H1 (cell line): ENCODE measurements at regions not wholly inside any gene's neighbourhood (a gene's known extent, or its start where the extent isn't known, plus 50 kb on each side); places are given as distances from the start of the nearest gene placed in this dataset.

Experiments used
- EGR1 ChIP-seq: IDR thresholded peaks from 2 replicates; pipeline ENCODE4 v1.6.1; 2011; ENCODE audit warnings: low read depth, low read length, borderline replicate concordance
- TAF7 ChIP-seq: optimal IDR thresholded peaks from 2 replicates; pipeline ENCODE3; 2011; ENCODE audit warnings: low read depth, mild to moderate bottlenecking, inconsistent platforms, low read length, moderate library complexity, borderline replicate concordance
- TF ChIP-seq, protein P1 (sequence below): fragments of 300-600 bp; sonication (generic); IDR thresholded peaks from 2 replicates; pipeline ENCODE4 v1.7.1; 2012; ENCODE audit warnings: low read length, moderate library complexity, mild to moderate bottlenecking, inconsistent platforms; ENCODE audit not compliant: insufficient replicate concordance

DNA sequence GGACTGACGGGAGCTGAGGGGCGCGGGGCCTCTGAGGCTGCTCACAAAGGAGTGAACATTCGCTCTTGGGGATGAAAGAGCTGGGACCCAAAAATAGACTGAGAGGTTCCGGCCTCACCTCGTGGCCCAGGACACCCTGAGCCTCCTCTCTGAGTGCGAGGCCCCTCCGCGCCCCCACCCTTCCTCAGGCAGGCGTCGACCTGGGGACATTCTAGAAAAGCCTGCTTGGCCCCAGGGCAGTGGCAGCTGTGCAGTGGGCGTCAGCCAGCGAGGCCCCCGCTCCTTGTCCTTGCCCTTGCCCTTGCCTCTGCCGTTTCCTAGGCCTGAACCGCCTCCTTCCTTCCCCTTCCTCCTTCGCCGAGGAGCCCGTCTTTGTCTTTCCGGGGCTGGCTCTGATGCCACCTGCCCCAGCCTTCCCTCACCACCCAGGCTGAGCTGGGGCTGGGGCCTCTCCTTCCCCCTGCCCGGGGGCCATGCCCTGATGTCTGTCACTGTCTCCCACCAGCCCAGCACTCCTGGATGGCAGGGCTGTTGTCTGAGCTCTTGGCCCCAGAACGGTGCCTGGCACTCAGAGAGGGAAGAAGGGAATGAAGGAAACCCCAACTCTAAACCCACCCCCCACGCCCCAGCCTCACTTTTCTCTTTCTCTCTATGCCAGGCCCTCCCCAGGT is 208.2 kb upstream of the RTL1 start (continued):
- TF ChIP-seq, protein P1, sequence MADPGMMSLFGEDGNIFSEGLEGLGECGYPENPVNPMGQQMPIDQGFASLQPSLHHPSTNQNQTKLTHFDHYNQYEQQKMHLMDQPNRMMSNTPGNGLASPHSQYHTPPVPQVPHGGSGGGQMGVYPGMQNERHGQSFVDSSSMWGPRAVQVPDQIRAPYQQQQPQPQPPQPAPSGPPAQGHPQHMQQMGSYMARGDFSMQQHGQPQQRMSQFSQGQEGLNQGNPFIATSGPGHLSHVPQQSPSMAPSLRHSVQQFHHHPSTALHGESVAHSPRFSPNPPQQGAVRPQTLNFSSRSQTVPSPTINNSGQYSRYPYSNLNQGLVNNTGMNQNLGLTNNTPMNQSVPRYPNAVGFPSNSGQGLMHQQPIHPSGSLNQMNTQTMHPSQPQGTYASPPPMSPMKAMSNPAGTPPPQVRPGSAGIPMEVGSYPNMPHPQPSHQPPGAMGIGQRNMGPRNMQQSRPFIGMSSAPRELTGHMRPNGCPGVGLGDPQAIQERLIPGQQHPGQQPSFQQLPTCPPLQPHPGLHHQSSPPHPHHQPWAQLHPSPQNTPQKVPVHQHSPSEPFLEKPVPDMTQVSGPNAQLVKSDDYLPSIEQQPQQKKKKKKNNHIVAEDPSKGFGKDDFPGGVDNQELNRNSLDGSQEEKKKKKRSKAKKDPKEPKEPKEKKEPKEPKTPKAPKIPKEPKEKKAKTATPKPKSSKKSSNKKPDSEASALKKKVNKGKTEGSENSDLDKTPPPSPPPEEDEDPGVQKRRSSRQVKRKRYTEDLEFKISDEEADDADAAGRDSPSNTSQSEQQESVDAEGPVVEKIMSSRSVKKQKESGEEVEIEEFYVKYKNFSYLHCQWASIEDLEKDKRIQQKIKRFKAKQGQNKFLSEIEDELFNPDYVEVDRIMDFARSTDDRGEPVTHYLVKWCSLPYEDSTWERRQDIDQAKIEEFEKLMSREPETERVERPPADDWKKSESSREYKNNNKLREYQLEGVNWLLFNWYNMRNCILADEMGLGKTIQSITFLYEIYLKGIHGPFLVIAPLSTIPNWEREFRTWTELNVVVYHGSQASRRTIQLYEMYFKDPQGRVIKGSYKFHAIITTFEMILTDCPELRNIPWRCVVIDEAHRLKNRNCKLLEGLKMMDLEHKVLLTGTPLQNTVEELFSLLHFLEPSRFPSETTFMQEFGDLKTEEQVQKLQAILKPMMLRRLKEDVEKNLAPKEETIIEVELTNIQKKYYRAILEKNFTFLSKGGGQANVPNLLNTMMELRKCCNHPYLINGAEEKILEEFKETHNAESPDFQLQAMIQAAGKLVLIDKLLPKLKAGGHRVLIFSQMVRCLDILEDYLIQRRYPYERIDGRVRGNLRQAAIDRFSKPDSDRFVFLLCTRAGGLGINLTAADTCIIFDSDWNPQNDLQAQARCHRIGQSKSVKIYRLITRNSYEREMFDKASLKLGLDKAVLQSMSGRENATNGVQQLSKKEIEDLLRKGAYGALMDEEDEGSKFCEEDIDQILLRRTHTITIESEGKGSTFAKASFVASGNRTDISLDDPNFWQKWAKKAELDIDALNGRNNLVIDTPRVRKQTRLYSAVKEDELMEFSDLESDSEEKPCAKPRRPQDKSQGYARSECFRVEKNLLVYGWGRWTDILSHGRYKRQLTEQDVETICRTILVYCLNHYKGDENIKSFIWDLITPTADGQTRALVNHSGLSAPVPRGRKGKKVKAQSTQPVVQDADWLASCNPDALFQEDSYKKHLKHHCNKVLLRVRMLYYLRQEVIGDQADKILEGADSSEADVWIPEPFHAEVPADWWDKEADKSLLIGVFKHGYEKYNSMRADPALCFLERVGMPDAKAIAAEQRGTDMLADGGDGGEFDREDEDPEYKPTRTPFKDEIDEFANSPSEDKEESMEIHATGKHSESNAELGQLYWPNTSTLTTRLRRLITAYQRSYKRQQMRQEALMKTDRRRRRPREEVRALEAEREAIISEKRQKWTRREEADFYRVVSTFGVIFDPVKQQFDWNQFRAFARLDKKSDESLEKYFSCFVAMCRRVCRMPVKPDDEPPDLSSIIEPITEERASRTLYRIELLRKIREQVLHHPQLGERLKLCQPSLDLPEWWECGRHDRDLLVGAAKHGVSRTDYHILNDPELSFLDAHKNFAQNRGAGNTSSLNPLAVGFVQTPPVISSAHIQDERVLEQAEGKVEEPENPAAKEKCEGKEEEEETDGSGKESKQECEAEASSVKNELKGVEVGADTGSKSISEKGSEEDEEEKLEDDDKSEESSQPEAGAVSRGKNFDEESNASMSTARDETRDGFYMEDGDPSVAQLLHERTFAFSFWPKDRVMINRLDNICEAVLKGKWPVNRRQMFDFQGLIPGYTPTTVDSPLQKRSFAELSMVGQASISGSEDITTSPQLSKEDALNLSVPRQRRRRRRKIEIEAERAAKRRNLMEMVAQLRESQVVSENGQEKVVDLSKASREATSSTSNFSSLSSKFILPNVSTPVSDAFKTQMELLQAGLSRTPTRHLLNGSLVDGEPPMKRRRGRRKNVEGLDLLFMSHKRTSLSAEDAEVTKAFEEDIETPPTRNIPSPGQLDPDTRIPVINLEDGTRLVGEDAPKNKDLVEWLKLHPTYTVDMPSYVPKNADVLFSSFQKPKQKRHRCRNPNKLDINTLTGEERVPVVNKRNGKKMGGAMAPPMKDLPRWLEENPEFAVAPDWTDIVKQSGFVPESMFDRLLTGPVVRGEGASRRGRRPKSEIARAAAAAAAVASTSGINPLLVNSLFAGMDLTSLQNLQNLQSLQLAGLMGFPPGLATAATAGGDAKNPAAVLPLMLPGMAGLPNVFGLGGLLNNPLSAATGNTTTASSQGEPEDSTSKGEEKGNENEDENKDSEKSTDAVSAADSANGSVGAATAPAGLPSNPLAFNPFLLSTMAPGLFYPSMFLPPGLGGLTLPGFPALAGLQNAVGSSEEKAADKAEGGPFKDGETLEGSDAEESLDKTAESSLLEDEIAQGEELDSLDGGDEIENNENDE, result no peak
- TF ChIP-seq TAF7 (no peak), EGR1 (no peak)
